Hematopoietic multipotent progenitor cell treated with erythropoietin and hydrocortisone succinate and interleukin-3 and kit ligand, for 15 days (in vitro differentiated cells): ENCODE measurements at regions not wholly inside any gene's neighbourhood (a gene's known extent, or its start where the extent isn't known, plus 50 kb on each side); places are given as distances from the start of the nearest gene placed in this dataset.
A peak's percentile ranks its signal among the peaks of the same experiment; 100 is the strongest.
"Not testable (repeated sequence)": the region's sequence is repeated elsewhere in the genome, so short reads cannot be mapped to it uniquely, and the experiment has no call there.

ENCODE experiments used
- DNase-seq: peaks from one replicate; pipeline ENCODE4 v3.0.0-alpha.2; 2015; ENCODE audit warnings: low spot score

DNA sequence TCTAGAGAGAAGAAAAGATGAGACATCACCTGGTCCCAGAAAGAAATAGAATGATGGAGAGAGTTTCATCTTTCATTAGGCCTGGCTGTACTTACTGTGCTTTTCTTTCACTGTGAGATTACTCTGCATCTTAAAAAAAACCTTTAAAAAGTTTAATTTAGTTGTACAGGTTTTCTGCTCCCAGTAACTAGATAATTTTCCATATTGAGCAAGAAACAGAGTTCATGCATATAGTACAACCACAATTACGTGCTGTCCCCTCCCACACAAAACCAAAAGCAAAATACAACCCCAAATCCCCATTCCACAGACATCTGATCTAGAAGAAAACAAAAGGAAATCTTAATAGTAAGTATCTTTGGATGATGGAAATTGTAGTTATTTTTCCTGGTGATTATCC lies 371.2 kb downstream of the SH2D1A start:
- DNase-seq, result no peak

DNA sequence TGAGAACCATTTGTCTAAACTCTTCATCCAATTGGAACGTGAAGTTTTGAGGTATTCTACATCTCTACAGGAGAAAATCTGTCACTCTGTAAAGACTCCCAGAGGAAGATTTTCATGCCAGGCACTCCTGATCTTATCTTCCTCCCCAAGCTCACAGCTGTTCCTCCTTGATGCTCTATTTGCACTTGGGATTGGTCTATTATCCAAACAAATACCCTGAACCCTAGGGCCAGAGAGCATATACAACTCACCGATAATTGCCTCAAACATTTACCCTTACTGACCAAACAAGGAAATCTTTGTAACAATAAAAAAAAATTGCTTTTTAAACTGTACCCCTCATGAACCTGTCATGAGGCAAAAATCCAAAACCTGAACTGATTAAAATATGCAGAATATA lies 372.7 kb downstream of the SH2D1A start:
- DNase-seq, result no peak

DNA sequence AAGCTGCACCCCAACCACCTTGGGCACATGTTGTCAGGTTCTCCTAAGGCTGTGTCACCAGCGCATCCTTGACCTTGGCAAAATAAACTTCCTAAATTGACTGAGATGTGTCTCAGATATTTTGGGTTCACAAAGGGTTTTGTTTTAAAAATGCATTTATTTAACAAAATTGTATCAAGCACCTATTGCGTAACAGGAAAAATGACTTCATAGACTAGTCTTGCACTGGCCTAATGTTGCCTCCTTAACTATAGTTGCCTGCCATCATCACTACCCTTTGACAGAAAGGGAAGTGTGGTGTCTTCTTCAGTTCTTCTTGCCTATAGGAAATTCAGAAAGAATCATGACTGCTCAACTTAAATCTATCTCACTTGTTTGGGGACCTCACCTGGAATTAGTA lies 374.2 kb downstream of the SH2D1A start:
- no peak for DNase-seq

DNA sequence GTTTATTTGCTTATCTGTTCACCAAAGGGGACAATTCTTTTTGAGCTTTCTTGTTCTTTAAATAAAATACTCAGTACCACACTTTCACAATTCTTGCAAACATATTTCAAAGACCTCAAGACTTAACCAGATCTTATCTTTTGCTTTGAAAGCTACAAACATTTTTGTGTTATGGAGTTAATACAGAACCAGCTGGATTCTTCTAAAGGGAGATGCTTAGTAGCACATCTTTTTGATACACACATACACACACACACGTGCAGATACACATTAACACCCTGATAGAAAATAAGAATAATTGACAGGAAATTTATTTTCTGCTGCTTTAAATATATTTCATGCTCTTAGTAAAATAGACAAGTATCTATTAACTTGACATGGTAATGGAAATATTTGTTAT lies 379.1 kb downstream of the SH2D1A start:
- no peak for DNase-seq

DNA sequence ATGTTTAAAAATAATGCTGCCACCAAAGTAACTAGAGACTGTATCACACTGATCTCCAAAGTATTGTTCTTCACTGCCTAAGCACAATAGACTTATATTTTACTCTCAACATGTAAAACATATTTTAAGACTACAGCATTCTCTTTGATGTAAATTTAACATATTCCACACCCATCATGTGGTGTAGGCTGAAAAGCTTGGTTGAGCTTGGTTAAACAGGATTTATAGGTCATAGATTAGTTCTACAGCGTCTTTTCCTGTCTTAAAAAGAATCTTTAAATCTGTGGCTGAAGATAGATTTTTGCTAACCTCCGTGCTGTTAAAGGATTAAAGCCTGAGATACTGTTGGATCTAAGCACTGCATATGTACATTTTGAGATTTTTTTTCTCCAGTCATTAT lies 379.9 kb downstream of the SH2D1A start:
- DNase-seq, result no peak

DNA sequence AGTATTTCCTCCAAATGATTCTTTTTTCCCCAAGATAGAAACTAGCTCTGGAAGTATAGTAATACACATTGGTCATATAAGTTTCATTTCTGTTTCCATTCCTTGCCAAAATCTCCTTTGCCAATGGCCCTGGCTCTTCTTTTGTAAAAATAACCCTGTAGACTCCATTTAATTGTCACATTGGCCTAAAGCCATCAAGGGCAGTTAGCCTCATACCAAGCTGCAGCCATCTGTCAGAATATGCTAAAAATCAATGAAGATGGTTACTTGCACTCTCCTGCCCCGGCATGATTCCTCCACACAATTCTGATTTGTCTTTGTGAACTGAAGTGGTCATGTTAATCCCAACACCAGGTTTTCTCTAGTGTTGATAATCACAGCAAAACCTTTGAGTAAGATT lies 380.5 kb downstream of the SH2D1A start:
- DNase-seq, result no peak

DNA sequence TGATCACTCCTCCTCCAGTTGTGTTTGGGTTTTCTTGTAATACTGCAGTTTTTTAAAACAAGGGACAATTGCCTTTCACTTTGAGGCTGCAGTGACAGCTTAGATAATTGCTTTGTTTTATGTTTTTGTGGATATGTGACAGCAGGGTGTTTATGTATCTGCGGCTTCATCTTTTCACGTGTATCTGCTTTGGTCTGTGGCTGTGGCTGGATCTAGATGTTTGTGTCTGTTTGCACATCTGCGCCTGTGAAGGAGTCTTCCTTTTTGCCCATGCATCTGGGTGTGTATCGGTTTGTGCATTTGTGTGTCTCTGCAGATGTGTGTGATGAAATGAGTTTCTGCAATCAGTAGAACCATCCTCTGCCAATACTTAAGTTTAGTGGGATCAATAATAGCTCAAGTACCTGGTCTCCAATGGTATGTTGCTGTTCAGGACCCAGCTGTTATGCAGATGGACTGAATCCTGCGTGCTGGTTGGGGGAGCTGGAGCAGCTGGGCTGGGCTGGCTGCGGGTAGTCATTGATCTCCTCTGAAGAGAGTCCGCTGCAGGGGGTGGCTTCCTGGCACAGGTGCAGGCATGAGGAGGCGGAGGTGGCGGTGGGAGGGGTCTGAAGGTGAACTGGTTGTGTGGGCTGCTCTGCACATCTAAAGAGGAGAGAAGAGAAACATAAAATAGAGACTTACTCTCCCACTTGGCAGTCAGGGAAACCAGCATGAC lies 390.3 kb downstream of the SH2D1A start:
- DNase-seq, result no peak

DNA sequence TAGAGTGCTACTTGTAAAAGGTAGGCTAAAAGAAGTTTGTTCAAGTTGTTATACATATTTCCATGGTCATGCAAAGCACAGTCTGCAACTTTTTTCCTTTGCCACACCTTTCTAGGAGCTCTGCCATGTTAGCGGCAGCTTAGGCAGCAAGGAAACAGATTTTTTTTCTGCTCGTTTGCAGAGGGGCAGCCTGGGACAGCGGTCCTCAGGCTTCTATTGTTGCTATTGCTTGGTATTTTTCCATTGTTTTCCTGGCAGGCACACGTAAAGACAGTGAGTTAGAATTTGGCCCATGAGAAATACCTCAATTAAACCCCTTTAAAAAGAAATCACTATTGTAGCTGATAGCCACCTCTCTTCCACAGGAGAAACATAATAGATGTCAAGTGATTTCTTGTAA lies 391.4 kb downstream of the SH2D1A start:
- no peak for DNase-seq

DNA sequence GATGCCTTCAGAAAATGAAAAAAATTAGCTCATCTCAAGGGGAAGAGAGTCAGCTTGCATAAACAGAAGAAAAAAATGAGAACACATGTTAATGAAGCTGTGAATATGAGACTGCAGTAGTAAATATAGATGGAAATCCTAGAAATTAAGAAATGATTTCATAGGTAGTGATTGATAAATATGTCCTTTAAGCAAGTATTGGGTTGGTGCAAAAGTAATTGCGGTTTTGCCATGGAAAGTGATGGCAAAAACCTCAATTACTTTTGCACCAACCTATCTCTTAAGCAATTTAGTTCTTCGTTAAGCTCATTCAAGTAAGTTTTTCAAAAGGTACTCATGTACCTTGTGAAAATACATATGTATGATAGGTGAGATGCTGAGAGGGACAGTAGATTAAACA lies 400.9 kb downstream of the SH2D1A start:
- DNase-seq, result no peak

DNA sequence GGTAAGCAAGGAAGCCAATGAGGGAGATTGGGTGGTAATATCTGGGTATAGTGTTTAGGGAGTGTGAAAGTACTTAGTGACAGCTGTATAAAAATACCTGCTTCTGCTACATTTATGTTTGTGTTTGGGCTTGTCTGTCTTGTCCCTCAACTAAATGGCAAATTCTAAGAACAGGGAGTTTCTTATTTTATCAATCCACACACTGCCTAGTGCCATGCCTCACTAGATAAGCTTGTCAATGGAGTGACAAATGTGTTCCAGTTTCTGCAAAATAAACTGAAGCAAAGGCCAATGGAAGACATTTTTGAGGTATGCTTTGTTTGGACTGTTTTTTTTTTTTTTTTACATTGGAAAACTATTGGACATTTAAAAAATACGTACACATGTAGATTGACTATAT lies 418.0 kb downstream of the SH2D1A start:
- DNase-seq, result peak; percentile 39

DNA sequence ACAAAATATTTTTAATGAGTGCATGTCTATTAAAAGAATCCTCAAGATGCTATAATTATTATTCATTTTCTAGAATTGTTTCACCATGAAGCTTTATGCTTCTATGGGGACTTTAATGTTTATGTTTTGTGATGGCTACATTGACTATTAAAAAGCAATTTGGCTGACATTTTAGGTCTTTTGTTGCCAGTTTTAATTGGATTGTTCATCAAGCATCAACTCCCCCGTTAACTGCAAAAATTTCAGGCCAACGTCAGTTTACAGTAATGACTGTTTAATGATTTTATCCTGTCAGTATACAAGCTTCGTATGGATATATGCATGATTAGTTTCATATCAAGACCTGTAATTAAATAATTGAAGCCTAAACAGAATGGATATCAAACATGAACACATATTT lies 422.8 kb downstream of the SH2D1A start:
- DNase-seq, result no peak

DNA sequence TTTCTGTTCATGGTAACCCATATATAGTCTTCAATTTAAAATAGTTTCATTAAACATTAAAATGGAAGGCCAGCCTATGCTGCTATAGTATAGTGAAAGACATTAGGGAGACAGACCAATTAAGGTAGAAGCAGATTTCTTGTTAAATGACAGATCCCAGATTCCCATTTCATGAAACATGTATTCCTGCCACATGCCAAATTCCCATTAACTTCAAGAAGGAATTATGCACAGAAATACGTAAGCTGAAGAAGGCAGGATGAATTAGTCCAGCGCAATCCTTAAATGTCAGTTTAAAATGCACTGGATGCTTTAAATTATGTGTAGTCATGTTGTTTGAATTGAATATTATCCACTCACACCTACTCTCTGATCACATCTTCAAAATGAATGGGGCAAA lies 424.9 kb downstream of the SH2D1A start:
- no peak for DNase-seq

DNA sequence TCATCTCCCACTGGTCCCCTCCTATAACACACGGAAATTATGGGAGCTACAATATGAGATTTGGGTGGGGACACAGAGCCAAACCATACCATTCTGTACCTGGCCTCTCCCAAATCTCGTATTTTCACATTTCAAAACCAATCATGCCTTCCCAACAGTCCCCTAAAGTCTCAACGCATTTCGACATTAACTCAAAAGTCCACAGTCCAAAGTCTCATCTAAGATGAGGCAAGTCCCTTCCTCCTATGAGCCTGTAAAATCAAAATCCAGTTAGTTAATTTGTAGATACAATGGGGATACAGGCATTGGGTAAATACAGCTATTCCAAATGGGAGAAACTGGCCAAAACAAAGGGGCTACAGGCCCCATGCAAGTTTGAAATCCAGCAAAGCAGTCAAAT lies 441.9 kb downstream of the SH2D1A start:
- not testable (repeated sequence) for DNase-seq

DNA sequence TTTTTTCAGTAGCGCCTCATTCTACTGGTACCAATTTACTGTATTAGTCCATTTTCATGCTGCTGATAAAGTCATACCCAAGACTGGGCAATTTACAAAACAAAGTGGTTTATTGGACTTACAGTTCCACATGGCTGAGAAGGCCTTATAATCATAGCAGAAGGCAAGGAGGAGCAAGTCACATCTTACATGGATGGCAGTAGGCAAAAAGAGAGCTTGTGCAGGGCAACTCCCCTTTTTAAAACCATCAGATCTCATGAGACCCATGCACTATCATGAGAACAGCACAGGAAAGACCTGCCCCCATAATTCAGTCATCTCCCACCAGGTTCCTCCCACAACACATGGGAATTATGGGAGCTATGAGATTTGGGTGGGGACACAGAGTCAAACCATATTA lies 443.5 kb downstream of the SH2D1A start:
- DNase-seq, result not testable (repeated sequence)

DNA sequence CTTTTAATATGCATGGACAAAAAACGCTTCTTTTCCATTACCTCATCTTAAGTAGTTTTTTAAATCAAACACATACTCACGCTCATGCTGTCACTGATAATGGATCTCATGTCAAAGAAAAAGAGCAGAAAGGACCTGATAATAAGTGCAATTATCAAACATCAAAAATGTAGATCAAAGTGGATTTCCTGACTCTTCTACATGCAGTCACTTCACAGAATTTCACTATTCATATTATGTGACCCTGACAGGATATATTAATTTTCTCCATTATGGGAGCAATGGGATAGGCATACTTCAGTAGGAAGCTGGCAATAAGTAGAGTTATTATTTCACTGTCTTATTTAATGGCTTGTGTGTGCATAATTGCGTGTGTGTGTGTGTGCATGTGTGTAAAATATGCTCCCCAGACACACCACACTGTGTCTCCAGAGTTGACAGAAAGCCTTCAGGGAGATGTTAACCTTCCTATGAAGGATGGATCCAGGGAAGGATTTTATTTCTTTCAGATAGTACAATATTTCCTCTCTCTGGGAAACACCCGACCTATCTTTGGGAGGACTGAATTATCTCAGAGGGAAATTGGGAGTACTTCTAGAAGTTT lies 445.2 kb downstream of the SH2D1A start:
- no peak for DNase-seq

DNA sequence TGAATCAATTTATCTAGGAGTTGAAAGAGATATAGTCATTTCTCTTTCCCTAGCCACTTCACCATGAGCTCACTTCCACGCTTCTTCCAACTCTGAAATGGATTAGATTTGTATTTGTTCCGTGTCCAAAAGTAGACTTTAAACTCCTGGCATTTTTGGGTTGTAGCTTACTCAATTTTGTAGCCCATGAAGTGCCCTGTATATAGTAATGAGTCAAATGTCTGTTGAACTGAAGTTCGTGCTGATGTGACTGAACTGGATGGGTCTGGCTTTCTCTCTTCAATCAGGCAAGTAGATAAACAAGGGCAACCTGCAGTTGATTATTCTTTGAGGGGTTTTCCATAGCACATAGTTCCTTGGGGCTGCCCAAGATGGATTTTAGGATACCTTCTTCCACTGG lies 450.6 kb downstream of the SH2D1A start:
- no peak for DNase-seq

DNA sequence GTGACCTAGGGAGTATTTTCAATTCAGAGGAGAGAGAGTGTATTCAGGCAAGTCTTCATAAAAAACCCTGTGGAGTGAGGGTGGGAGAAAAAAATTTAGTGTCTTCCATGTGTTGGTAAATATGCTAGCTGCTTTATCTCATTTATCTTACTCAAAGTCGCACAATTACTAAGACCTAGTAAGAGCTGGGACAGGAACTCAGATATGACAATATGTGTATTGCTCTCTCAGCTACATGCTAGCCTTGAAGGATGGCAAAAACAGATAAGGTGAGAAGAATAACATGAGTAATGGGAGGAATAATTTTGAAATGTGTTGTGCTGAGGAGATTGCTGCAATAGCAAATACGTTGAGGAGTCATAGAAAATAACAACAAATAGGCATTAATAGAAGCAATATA lies 458.6 kb downstream of the SH2D1A start:
- no peak for DNase-seq

DNA sequence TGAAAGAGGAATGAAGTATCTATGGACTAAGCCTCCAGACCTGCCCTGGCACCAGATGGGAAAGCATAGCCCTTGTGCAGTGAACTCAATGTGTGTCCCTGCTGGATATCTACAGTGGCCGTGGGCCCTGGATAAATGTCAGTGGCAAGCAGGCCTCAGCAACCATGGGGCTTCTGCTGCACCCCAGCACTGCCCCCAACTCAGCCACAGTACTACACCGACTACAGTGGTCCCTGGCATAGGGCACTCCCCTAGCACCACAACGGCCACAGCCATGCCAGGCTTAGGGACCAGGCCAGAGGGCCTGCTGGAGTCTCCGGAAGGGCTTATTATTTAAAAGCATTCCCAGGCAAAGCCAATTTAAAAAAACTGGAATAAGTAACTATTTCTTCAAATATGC lies 459.1 kb downstream of the SH2D1A start:
- no peak for DNase-seq

DNA sequence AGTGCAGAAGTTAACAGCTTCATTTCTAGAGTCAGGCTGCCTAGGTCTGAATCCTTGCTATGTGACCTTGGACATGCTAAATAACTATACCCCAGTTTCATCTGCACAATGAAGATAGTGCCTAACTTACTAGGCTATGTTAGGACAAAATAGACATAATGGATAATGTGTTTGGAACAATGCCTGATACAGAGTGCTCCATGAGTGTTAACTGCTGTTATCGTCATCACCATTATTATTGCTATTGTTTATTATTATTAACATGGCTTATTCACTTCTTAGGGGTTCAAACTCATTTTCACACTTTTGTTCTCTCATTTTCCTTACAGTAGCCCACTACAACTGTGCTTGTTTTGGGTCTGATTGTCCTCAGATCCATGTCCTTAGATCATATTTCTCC lies 467.7 kb downstream of the SH2D1A start:
- DNase-seq, result no peak

DNA sequence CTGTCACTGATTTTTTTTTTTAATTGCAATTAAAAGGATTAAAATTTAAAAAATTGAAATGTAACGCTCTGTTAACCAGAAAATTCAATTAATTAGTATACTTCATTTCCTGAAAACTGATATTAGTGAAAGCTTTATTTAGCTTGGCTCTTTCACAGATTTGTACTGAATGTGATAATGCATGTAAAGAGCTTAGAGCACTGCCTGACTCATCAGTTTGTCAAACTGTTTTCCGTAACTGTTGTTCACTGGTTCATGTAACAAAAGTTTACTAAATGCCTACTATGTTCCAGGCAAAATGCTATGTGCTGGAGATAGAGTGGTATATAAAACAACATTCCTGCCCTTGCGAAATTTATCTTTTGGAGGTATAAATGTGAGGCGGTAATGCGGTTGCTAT lies 471.7 kb downstream of the SH2D1A start:
- DNase-seq, result no peak

DNA sequence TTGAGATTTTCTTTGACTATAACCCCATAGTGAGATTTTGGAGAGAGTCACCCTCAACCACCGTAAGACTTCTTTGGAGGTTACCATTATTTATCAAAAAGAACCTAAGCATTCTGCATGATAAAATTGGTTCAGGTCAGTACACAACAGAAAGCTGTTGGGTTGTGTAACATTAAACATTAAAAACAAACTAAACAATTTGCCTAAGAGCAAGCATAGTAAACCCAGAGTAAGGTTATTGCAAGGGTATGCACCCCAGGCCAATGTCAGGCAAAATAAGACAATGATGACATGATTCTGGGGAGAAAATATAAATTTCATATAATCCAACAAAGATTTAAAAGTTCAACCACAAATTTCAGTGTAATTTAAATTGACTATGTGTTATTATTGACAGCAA lies 472.4 kb downstream of the SH2D1A start:
- DNase-seq, result no peak

DNA sequence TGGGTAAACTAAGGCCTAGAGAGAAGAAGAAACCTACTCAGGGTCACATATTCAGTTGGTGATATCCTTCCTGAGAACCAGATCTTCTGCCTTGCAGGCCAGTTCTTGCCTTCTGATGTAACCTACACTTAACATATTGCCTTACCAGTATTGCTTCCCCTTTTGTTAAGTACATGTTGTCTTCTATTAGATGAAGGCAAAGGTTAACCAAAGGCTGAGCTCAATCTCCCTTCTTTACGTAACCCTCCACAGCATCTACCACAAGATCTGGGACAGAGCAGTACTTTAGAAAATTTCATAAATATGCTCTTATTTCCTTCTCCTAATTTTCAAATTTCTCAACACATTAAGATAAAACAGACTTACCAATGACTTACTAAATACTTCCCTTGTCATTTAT lies 474.4 kb downstream of the SH2D1A start:
- no peak for DNase-seq

DNA sequence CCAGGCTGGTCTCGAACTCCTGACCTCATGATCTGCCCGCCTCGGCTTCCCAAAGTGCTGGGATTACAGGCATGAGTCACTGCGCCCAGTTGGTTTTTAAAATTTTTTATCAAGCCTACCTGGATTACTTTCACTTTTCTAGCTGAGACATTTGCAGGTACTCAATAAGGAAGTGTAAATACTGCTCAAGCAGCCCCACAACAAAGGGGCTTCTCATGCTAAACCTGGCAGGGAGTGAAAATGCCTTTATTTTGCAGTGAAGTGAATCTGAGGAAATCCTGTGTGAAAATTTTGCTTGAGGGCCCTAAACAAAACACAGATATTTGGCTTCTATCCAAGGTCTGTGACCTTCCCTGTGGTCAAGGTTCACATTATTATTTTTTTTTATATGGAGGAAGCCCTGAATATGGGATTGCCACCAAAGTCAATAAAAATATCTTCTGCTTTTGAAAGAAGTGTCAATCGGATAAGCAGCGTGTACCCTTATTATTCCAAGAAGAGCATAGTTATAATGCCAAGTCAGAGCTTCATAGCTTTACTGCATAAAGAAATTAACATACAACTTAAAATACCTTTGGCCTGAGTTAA lies 481.0 kb downstream of the SH2D1A start:
- DNase-seq, result no peak

DNA sequence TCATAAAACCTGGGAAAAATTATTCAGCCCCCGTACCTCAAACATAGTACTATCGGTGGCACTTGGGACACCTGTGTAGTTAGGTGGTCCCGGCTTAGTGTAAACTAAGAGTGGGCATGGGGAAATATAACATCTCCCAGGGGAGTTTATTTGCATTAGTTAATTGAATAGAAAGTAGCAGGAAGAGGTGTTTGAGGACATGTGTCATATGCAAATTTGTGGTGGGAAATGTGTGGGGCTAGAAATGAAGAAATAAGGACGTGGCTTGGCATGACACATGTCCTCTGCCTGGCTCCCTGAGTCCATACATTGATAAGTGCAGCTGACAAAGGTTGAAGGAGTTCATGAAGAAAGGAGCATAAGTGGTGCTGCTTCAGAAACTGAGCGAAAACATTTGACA lies 483.6 kb downstream of the SH2D1A start:
- no peak for DNase-seq
